Hippocampal formation (tissue), 2 donors: ENCODE measurements at regions not wholly inside any gene's neighbourhood (a gene's known extent, or its start where the extent isn't known, plus 50 kb on each side); places are given as distances from the start of the nearest gene placed in this dataset.

Experiments used
- DNase-seq, 2 donors: peaks; one replicate each; lab custom pipeline; 2025; lab: John Stamatoyannopoulos, UW

DNA sequence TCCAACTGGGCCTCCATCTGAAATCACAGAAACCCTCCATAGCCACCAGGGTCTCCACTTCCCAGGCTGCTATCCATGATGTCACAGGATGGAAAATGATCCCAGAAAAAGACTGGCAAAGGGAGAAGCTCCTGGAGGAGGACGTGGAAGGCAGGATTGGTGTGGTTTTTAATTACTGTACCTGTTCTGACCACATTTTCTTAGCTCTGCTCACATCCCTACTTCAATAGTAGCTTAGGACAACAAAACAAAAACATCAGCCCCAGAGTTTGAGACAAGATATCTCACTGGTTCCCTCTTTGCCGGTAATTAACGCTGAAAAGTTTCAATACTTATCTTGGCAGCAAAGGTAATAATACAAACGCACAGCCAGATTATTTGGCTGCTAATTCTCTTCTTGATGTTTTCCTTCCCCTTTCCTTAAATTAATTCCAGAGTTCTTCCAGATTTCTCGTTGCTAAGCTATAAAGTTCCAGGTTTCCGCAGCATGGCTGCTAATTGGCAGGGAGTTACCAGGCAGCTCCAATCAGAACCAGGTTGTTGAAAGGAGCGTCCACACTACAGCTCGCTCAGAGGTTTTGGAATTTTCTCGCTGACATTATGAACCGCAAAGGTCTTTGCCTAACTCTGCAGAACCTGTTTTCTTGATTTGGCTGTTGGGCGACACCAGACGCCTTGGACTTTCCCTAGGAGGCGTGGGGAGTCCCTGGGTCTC is 263.4 kb downstream of the MRTFB start:
- no peak for DNase-seq

GRCh38 chr16:14333361-14333760 is 262.2 kb downstream of the MRTFB start:
- DNase-seq = no peak

DNA sequence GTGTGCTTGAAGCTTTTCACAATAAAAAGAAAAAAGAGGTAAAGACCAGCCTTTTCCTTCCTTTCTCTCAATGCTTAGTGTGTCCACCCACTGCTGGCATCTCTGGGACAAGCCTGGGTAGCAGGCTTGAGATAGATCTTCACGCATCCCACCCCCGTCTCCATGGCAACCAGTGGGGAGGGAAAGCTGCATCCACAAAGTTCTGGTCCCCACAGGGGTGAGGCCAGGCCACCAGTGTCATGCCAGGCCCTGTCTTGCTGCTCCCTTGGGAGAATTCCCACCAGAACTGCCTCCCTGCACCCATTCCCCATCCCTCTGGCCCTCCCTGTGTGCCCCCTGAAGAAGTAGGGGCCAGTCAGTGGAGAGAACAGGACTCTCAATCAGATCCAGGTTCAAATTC is 259.9 kb downstream of the MRTFB start:
- DNase-seq = no peak

GRCh38 chr16:14329727-14330350 is 258.7 kb downstream of the MRTFB start:
- DNase-seq = no peak

DNA sequence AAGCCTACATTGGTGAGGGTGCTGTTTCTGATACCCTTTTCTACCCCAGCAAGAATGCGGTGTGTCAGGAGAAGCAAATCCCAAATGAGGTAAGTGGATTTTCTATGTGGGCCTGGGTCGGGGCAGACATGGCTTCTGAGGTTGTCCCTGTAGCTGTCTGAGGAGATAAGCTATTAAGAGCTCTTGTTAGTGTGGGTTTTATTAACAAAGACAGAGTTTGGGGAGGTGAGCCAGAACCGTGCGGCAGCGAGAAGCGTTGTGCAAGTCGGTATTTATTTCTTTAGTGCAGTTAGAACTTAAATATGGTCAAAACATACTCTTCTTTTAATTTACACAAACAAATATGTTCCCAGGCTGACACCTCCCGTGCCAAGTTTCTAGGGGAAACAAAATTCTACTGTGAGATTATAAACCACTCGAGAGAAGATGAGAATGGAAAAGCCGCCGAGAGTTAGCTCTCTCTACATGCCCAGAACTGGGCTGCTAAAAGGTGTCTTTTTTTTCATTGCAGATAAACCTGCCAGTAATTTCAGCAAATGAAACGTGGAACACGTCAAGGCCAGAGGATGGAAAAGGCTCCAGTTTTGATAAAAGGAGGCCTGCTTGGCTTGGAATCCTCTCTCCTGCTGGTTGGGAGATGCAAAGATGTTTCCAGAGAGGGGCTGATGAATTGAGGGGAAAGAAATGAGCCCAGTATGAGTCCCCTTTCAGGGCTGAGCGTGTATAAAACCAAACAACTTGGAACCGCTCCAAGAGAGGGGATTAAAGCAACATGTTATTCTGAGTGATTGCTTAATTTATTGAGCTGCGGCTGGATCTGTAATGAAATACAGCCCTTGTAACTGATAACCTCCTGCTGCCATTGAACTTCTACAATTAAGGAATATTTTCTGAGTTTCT is 254.6 kb downstream of the MRTFB start:
- no peak for DNase-seq

DNA sequence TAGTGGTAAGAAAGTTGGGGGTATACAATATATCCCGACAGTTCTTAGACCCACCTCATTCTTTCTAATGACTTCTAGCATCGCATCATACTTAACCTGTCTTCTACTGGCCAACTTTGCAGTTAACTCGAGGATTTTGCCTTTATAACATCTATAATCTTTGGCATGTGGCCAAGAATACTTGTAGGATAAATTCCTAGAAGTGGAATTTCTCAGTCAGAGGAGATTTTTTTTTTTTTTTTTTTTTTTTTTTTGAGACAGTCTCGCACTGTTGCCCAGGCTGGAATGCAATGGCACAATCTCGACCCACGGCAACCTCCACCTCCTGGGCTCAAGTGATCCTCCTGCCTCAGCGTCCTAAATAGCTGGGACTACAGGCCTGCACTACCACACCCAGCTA is 253.5 kb downstream of the MRTFB start:
- DNase-seq = no peak

DNA sequence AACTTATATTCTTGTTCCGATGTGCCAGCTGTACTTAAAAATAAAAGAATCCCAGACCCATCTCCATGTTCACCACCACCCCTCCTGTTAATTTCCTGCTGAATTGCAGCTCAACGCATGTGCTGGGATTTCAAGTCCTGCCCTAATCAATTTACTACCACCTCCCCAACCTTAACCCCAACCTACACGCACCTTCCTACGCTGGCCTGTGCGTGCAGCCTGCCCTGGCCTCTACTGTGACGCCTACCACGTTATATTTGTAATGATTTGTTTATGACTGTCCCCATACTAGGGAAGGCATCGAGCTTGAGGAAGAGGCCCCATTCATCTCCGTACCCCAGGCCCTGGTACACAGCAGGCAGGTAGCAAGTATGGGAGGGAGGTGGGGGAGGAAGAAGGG is 251.1 kb downstream of the MRTFB start:
- no peak for DNase-seq

GRCh38 chr16:14321542-14321941 is 250.4 kb downstream of the MRTFB start:
- DNase-seq = no peak

DNA sequence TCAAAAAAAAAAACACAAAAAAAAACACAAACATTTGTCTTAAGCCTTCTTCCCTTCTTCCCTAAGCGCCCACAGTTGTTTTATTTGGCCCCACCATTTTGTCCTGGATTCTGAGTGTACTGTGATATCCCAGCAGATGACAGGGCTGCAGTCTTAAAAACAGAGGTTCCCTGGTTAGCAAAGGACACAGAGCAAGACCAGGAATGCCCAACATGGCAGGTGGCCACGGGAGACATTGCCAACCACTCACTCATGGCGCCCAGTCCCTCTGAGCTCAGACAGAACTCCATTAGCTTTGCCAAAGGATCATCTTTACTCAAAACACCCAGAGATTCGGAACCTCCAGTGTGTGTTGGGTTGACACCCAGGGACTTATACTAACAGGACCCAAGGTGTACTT is 249.3 kb downstream of the MRTFB start:
- no peak for DNase-seq
